ENCODE measurements at regions not wholly inside any gene's neighbourhood (a gene's known extent, or its start where the extent isn't known, plus 50 kb on each side); places are given as distances from the start of the nearest gene placed in this dataset.

DNA sequence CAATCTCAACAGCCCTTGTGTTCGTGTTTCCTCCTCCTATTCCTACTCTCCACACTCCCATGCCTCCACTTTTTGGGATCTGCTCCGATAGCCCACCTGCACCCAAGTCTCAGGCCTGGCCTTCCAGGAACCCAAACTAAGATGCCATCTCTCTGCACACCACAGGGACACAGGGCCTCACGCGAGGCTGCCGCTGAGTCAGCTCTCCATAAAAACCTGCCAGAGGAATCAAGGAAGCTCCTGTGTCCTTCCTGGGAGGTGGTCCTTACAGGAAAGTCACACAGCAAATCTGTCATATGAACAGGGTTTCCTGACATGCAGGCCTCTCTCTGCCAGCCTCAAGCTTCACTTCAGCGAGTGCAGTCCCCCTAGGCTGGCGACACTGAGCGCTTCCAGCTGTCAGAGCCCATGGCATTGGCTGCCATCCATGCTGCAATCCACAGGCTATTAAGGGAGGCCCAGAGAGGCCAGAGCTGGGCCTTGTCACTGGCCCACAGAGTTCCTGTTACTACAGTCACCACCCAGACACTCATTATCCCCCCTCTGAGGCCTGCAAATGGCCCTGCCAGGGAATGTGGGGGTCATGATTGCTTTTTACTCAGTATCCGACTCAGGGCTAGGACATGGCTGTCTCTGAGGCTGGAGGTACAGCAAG lies 151.4 kb downstream of the OAT start:
- no peaks in the 10 kb centered on the region for H3K9me3 ChIP-seq
- no peak overlapping the region for H3K27ac Mint-ChIP-seq (ENCODE audit: unreplicated experiment)
- H3K27me3 ChIP-seq (replicated peaks; ENCODE audit: control insufficient read depth, insufficient read depth, low read length) = no peaks in the 10 kb centered on the region; the same call in none of the 2 replicates
- no TSS peak for BruUV-seq (replicated peaks)
- H3K4me1 Mint-ChIP-seq (ENCODE audit: low read depth, unreplicated experiment) = no peaks in the 10 kb centered on the region
- no peaks in the 10 kb centered on the region for H3K36me3 ChIP-seq (ENCODE audit: control insufficient read depth, insufficient read depth, low read length)
- H3K9me3 Mint-ChIP-seq (ENCODE audit: unreplicated experiment) = peaks cover 10% of the 10 kb centered on the region
- no peaks in the 10 kb centered on the region for H3K4me1 ChIP-seq
- H3K36me3 Mint-ChIP-seq (ENCODE audit: insufficient read depth, unreplicated experiment) = no peaks in the 10 kb centered on the region
- TF ChIP-seq CTCF (IDR thresholded peaks at IDR 0.05; ENCODE audit: insufficient read depth in 1 of 2, low read depth in 1 of 2, low read length in 1 of 2, severe bottlenecking in 1 of 2, unreplicated experiment in 1 of 2) = no peak
- no peak overlapping the region for H3K4me3 Mint-ChIP-seq (ENCODE audit: unreplicated experiment)
- POLR2A ChIA-PET = no interaction called here
- intact Hi-C loops (cut with micrococcal nuclease; ENCODE audit: unreplicated experiment) = no loop called here
- no peak overlapping the region for H3K4me3 ChIP-seq (ENCODE audit: low read depth, low read length)
- no peak for DNase-seq
- peaks cover 24% of the 10 kb centered on the region for H3K27me3 Mint-ChIP-seq (ENCODE audit: insufficient read depth, unreplicated experiment)
- CTCF ChIA-PET = no interaction called here

GRCh38 chr10:124266468-124267230 lies 152.1 kb downstream of the OAT start:
- Histone ChIP-seq H3K4me3 (ENCODE audit: low read depth, low read length) (no peak overlapping the region), H3K9me3 (no peaks in the 10 kb centered on the region), H3K27me3 (replicated peaks; ENCODE audit: control insufficient read depth, insufficient read depth, low read length) (no peaks in the 10 kb centered on the region; the same call in none of the 2 replicates), H3K36me3 (ENCODE audit: control insufficient read depth, insufficient read depth, low read length) (no peaks in the 10 kb centered on the region), H3K4me1 (no peaks in the 10 kb centered on the region)
- H3K27me3 Mint-ChIP-seq (ENCODE audit: insufficient read depth, unreplicated experiment) = peaks cover 24% of the 10 kb centered on the region
- peaks cover 3% of the 10 kb centered on the region for H3K9me3 Mint-ChIP-seq (ENCODE audit: unreplicated experiment)
- ChIA-PET POLR2A (no interaction called here), CTCF (no interaction called here)
- BruUV-seq (replicated peaks) = no TSS peak
- intact Hi-C loops (cut with micrococcal nuclease; ENCODE audit: unreplicated experiment) = no loop called here
- no peaks in the 10 kb centered on the region for H3K4me1 Mint-ChIP-seq (ENCODE audit: low read depth, unreplicated experiment)
- no peak for DNase-seq
- no peaks in the 10 kb centered on the region for H3K36me3 Mint-ChIP-seq (ENCODE audit: insufficient read depth, unreplicated experiment)
- no peak overlapping the region for H3K27ac Mint-ChIP-seq (ENCODE audit: unreplicated experiment)
- no peak overlapping the region for H3K4me3 Mint-ChIP-seq (ENCODE audit: unreplicated experiment)
- TF ChIP-seq CTCF (IDR thresholded peaks at IDR 0.05; ENCODE audit: insufficient read depth in 1 of 2, low read depth in 1 of 2, low read length in 1 of 2, severe bottlenecking in 1 of 2, unreplicated experiment in 1 of 2) = no peak

DNA sequence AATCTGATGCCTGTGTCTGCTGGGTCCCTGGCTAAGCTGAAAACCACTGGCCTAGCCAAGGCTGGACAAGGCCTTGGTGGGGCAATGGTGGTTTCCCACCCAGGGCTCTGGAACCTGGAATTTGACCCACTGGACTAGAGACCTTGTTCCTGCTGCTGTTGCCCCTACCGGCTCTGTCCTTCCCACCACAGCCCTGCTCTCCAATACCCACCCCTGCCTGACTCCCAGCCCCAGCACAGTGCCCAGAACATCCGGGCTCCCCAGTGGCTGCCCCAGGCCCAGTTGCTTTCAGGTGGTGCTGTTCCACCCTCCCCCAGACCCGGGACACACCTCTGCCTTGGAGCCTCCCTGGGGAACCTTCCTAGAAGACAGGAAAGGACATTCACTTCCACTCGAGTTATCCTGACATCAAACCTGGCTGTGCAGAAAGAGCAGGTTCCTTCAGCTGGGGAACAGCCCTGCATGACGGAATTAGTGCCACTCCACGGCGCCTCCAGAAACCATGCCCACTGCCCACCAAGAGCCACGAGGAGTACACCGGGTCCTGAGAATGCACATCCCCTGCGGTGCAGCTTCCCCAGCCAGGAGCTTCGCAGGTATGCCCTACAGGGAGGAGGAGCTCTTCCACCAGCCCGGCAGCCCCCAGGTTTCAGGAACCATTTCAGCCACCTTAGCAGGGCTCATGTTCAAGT lies 152.8 kb downstream of the OAT start:
- no peaks in the 10 kb centered on the region for H3K9me3 Mint-ChIP-seq (ENCODE audit: unreplicated experiment)
- POLR2A ChIA-PET = no interaction called here
- H3K27me3 Mint-ChIP-seq (ENCODE audit: insufficient read depth, unreplicated experiment) = peaks cover 21% of the 10 kb centered on the region
- TF ChIP-seq CTCF (IDR thresholded peaks at IDR 0.05; ENCODE audit: insufficient read depth in 1 of 2, low read depth in 1 of 2, low read length in 1 of 2, severe bottlenecking in 1 of 2, unreplicated experiment in 1 of 2) = no peak
- no peak overlapping the region for H3K4me3 ChIP-seq (ENCODE audit: low read depth, low read length)
- CTCF ChIA-PET = no interaction called here
- H3K27ac Mint-ChIP-seq (ENCODE audit: unreplicated experiment) = no peak overlapping the region
- no peaks in the 10 kb centered on the region for H3K36me3 Mint-ChIP-seq (ENCODE audit: insufficient read depth, unreplicated experiment)
- no peaks in the 10 kb centered on the region for H3K9me3 ChIP-seq
- BruUV-seq (replicated peaks) = no TSS peak
- no peaks in the 10 kb centered on the region; the same call in none of the 2 replicates for H3K27me3 ChIP-seq (replicated peaks; ENCODE audit: control insufficient read depth, insufficient read depth, low read length)
- intact Hi-C loops (cut with micrococcal nuclease; ENCODE audit: unreplicated experiment) = no loop called here
- H3K4me1 ChIP-seq = no peaks in the 10 kb centered on the region
- H3K4me3 Mint-ChIP-seq (ENCODE audit: unreplicated experiment) = no peak overlapping the region
- no peaks in the 10 kb centered on the region for H3K4me1 Mint-ChIP-seq (ENCODE audit: low read depth, unreplicated experiment)
- no peaks in the 10 kb centered on the region for H3K36me3 ChIP-seq (ENCODE audit: control insufficient read depth, insufficient read depth, low read length)
- no peak for DNase-seq
